Spinal cord (tissue), 9 donors: ENCODE measurements at regions not wholly inside any gene's neighbourhood (a gene's known extent, or its start where the extent isn't known, plus 50 kb on each side); places are given as distances from the start of the nearest gene placed in this dataset.
"Not testable (repeated sequence)": the region's sequence is repeated elsewhere in the genome, so short reads cannot be mapped to it uniquely, and the experiment has no call there.

ENCODE experiments used
- DNase-seq, 6 donors: peaks; one replicate each; pipeline versions ENCODE4 v3.0.0 to v3.0.0-alpha.2; 2013 to 2015; ENCODE audit warnings: low spot score in 6 of 6, low read depth in 4 of 6
- H3K27ac ChIP-seq: one replicate; pipeline ENCODE4 v1.5.1; 2013; ENCODE audit warnings: low read depth, low read length, control low read depth
- H3K27me3 ChIP-seq: one replicate; pipeline ENCODE4 v1.6.1; 2013; ENCODE audit warnings: low read length; ENCODE audit not compliant: control insufficient read depth, insufficient read depth
- H3K36me3 ChIP-seq: one replicate; pipeline ENCODE4 v1.6.1; 2013; ENCODE audit warnings: low read length; ENCODE audit not compliant: control insufficient read depth, insufficient read depth
- H3K4me1 ChIP-seq: one replicate; pipeline ENCODE4 v1.6.1; 2013; ENCODE audit warnings: low read length; ENCODE audit not compliant: control insufficient read depth, insufficient read depth
- H3K4me3 ChIP-seq: one replicate; pipeline ENCODE4 v1.5.1; 2013; ENCODE audit warnings: low read depth, low read length, control low read depth
- H3K9me3 ChIP-seq: one replicate; pipeline ENCODE4 v1.6.1; 2013; ENCODE audit warnings: low read length; ENCODE audit not compliant: control insufficient read depth, insufficient read depth
- WGBS: methylation state at CpG from one replicate; pipeline ENCODE4 v1.1.5; 2013; ENCODE audit warnings: missing lambda C conversion rate; ENCODE audit not compliant: insufficient coverage; 5-methylcytosine and 5-hydroxymethylcytosine counted together
- donor health status: healthy.

DNA sequence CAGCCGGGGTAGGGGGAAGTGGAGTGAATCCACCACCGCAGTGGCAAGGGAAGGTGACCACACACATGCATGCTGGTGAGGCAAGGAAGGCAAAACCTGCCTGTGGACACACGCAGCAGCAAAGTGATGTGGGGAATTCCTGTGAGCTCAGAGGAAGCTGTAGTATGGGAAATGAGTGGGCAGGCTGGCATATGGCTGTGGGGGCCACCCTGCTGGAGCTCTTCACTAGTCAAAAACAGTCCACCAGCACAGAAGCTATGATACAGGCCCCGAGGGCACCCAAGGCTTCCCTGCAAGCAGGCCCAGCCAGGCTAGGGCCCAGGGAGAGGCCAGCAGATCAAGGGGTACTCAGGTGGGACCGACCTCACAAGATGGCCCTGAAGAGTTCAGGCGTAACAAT is 239.1 kb downstream of the CHM start:
- Histone ChIP-seq H3K27ac (no peak overlapping the region), H3K27me3 (no peaks in the 10 kb centered on the region), H3K4me3 (no peak overlapping the region), H3K4me1 (no peaks in the 10 kb centered on the region), H3K9me3 (peaks cover 6% of the 10 kb centered on the region), H3K36me3 (no peaks in the 10 kb centered on the region)
- no peak for DNase-seq
- WGBS, result 81% methylated on average over 5 of the region's 6 CpGs

DNA sequence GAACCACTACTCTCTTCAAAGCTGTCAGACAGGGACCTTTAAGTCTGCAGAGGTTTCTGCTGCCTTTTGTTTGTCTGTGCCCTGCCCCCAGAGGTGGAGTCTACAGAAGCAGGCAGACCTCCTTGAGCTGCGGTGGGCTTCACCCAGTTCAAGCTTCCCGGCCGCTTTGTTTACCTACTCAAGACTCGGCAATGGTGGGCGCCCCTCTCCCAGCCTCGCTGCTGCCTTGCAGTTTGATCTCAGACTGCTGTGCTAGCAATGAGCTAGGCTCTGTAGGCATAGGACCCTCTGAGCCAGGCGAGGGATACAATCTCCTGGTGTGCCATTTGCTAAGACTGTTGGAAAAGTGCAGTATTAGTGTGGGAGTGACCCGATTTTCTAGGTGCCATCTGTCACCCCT is 275.0 kb downstream of the CHM start:
- not testable (repeated sequence) for H3K4me3 ChIP-seq, H3K4me1 ChIP-seq, H3K27ac ChIP-seq, H3K27me3 ChIP-seq, H3K9me3 ChIP-seq, H3K36me3 ChIP-seq, DNase-seq
- 78% methylated on average over 7 of the region's 8 CpGs for WGBS

DNA sequence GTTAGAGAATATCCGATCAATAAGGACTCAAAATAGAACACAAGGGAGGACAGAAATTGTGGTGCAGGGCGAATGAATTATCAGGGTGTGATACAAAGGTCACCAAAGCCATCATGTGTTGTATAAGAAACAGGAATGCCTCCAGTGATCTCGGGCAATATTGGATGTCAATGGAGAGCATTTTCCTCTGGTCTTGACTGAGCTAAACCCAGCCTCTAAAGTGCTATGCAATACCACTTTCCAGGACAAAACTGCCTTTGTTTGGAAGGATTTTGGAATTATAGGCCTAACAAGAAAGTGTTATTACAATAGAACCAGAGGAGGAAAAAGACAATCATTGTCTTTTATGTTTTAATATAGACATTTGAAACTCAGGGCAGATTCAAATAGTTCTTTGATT is 281.7 kb downstream of the CHM start:
- DNase-seq, result no peak
- H3K27ac ChIP-seq, result no peak overlapping the region
- H3K27me3 ChIP-seq, result no peaks in the 10 kb centered on the region
- H3K36me3 ChIP-seq, result no peaks in the 10 kb centered on the region
- WGBS, result 43% methylated on average over 2 of the region's 3 CpGs
- no peaks in the 10 kb centered on the region for H3K9me3 ChIP-seq
- H3K4me3 ChIP-seq, result no peak overlapping the region
- H3K4me1 ChIP-seq, result no peaks in the 10 kb centered on the region

DNA sequence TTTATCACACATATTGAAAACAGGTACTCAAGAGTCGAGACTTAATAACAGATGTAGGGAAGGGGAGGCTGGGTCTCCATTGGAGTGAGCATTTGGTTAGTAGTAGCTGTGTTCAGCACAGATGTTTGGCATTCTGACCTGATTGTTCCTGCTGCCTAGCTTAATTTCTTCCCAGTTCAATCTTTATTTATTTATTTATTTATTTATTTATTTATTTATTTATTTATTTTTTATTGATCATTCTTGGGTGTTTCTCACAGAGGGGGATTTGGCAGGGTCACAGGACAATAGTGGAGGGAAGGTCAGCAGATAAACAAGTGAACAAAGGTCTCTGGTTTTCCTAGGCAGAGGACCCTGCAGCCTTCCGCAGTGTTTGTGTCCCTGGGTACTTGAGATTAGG is 324.3 kb downstream of the CHM start:
- not testable (repeated sequence) for H3K27ac ChIP-seq, H3K27me3 ChIP-seq, H3K4me3 ChIP-seq, DNase-seq, H3K4me1 ChIP-seq, H3K36me3 ChIP-seq, H3K9me3 ChIP-seq
- no CpG with 5 or more reads among the region's 2 CpGs for WGBS

DNA sequence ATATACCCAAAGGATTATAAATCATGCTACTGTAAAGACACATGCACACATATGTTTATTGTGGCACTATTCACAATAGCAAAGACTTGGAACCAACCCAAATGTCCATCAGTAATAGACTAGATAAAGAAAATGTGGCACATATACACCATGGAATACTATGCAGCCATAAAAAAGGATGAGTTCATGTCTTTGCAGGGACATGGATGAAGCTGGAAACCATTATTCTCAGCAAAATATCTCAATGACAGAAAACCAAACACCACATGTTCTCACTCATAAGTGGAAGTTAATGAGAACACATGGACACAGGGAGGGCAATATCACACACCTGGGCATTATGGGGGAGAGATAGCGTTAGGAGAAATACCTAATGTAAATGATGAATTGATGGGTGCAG is 323.8 kb upstream of the POF1B start:
- not testable (repeated sequence) for H3K9me3 ChIP-seq, H3K4me1 ChIP-seq, H3K4me3 ChIP-seq, H3K27me3 ChIP-seq, H3K27ac ChIP-seq, DNase-seq, H3K36me3 ChIP-seq
- WGBS, result no CpG with 5 or more reads among the region's 1 CpG

DNA sequence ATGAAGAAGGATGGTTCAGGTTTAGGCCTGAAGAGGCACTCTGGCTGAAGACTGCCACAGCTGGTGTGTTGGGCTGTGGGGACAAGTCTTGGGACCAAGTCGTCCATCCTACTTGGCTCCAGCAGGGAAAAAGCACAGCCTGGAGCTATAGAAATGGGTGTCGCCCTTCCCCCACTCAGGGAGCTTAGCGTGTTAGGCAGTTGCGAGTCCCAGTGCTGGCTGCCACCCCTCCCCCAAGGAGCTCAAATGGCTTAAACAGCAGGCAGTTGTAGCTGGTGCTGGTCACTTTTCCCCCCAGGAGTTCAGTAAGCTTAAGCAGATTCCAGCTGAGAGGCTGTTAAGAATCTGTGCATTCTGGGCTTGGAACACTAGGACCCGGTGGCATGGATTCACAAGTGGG is 319.5 kb upstream of the POF1B start:
- no peak for DNase-seq
- 57% methylated on average over 5 of the region's 5 CpGs for WGBS
- Histone ChIP-seq H3K4me3 (no peak overlapping the region), H3K4me1 (no peaks in the 10 kb centered on the region), H3K9me3 (no peaks in the 10 kb centered on the region), H3K27me3 (no peaks in the 10 kb centered on the region), H3K27ac (no peak overlapping the region), H3K36me3 (no peaks in the 10 kb centered on the region)

DNA sequence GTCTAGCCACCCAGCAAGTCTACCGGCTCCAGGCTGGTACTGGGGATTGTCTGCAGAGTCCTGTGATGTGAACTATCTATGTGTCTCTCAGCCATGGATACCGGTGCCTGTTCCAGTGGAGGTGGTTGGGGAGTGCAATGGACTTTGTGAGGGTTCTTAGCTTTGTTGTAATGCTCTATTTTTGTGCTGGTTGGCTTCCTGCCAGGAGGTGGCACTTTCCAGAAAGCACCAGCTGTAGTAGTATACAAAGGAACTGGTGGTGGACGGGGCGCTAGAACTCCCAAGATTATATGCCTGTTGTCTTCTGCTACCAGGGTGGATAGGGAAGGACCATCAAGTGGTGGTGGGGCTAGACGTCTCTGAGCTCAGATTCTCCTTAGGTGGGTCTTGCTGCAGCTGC is 306.4 kb upstream of the POF1B start:
- H3K36me3 ChIP-seq, result no peaks in the 10 kb centered on the region
- DNase-seq, result no peak
- H3K27me3 ChIP-seq, result no peaks in the 10 kb centered on the region
- H3K4me3 ChIP-seq, result no peak overlapping the region
- H3K9me3 ChIP-seq, result peaks cover 5% of the 10 kb centered on the region
- H3K4me1 ChIP-seq, result no peaks in the 10 kb centered on the region
- H3K27ac ChIP-seq, result no peak overlapping the region
- WGBS, result 65% methylated on average over 4 of the region's 5 CpGs

DNA sequence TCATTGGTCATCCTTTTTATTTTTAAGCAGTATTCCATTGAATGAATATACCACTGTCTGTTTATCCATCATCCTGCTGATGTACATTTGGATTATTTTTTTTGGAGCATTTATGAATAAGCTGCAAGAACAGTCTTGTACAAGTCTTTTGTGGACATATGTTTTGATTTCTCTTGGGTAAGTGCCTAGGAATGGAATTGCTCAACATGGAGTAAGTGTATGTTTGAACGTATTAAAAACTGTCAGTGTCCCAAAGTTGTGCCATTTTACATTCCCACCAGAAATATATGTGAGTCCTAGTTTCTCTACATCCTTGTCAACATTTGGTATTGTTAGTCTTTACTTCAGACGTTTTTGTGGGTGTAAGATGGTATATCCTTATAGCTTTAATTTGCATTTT is 287.0 kb upstream of the POF1B start:
- Histone ChIP-seq H3K4me1 (no peaks in the 10 kb centered on the region), H3K9me3 (no peaks in the 10 kb centered on the region), H3K27me3 (no peaks in the 10 kb centered on the region), H3K36me3 (no peaks in the 10 kb centered on the region), H3K27ac (no peak overlapping the region), H3K4me3 (no peak overlapping the region)
- peak in 1 of 6 donors; percentile 1 for DNase-seq
- WGBS, result no CpG with 5 or more reads among the region's 2 CpGs

DNA sequence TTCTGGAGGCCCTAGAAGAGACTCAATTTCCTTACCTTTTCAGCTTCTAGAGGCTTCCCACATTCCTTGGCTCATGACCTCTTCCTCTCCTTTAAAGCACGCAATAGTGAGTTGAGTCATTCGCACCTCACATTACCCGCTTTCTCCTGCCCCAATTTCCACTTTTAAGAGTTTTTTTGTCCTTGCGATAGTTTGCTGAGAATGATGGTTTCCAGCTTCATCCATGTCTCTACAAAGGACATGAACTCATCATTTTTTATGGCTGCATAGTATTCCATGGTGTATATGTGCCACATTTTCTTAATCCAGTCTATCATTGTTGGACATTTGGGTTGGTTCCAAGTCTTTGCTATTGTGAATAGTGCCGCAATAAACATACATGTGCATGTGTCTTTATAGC is 284.5 kb upstream of the POF1B start:
- H3K9me3 ChIP-seq, H3K4me3 ChIP-seq, H3K27ac ChIP-seq, DNase-seq, H3K4me1 ChIP-seq, H3K36me3 ChIP-seq, H3K27me3 ChIP-seq: not testable (repeated sequence)
- WGBS, result no CpG with 5 or more reads among the region's 5 CpGs

DNA sequence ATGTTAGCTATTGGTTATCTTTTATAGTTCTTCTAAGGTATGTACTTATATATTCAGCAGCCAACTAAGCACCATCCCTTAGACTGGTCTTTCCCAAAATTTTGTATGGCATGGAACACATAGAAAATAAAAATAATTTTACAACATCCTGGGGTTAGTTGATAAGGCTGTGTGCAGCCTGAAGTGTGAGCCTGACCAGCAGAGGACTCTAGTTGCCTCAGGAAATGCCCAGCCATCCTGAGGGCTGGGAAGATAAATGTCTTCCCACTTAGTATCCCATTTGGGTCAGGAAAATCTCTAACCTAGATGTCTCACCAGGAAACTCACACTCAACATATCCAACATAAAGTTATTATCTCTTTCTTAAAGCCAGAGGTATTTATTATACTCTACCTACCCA is 251.4 kb upstream of the POF1B start:
- H3K4me1 ChIP-seq, result no peaks in the 10 kb centered on the region
- no peak for DNase-seq
- H3K27ac ChIP-seq, result no peak overlapping the region
- no peaks in the 10 kb centered on the region for H3K9me3 ChIP-seq
- no peaks in the 10 kb centered on the region for H3K27me3 ChIP-seq
- H3K4me3 ChIP-seq, result no peak overlapping the region
- H3K36me3 ChIP-seq, result no peaks in the 10 kb centered on the region

DNA sequence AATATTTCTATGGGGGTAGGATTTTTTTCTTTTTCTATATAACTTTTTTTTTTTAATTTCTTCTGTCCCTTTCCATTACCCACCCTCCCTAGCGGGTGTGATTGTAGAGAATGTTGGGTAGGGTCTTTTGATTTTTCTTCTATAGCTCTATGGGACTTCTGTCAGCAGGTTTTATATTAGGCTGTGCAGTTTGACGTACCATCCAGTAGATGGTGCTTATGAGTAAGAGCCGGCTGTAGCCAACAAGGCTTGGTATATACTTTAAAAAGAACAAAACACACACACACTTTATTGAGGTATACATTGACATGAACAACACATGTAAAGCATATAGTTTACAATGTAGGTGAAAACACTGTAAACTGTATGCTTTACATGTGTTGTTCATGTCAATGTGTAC is 247.9 kb upstream of the POF1B start:
- Histone ChIP-seq H3K9me3 (no peaks in the 10 kb centered on the region), H3K27ac (no peak overlapping the region), H3K4me3 (no peak overlapping the region), H3K27me3 (no peaks in the 10 kb centered on the region), H3K36me3 (no peaks in the 10 kb centered on the region), H3K4me1 (no peaks in the 10 kb centered on the region)
- DNase-seq, result no peak
- WGBS, result no CpG with 5 or more reads among the region's 3 CpGs
